ENCODE measurements at regions not wholly inside any gene's neighbourhood (a gene's known extent, or its start where the extent isn't known, plus 50 kb on each side); places are given as distances from the start of the nearest gene placed in this dataset.

- no peak for DNase-seq (ENCODE audit: low read depth)
- no peak overlapping the region for H3K4me3 ChIP-seq (ENCODE audit: low read length)
- TF ChIP-seq, protein P1, sequence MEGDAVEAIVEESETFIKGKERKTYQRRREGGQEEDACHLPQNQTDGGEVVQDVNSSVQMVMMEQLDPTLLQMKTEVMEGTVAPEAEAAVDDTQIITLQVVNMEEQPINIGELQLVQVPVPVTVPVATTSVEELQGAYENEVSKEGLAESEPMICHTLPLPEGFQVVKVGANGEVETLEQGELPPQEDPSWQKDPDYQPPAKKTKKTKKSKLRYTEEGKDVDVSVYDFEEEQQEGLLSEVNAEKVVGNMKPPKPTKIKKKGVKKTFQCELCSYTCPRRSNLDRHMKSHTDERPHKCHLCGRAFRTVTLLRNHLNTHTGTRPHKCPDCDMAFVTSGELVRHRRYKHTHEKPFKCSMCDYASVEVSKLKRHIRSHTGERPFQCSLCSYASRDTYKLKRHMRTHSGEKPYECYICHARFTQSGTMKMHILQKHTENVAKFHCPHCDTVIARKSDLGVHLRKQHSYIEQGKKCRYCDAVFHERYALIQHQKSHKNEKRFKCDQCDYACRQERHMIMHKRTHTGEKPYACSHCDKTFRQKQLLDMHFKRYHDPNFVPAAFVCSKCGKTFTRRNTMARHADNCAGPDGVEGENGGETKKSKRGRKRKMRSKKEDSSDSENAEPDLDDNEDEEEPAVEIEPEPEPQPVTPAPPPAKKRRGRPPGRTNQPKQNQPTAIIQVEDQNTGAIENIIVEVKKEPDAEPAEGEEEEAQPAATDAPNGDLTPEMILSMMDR (conservative IDR thresholded peaks at IDR 0.05; ENCODE audit: low read length), result no peak
Measured at GRCh38 chr13:67775359-67775758, 545.2 kb upstream of the PCDH9 start.

DNA sequence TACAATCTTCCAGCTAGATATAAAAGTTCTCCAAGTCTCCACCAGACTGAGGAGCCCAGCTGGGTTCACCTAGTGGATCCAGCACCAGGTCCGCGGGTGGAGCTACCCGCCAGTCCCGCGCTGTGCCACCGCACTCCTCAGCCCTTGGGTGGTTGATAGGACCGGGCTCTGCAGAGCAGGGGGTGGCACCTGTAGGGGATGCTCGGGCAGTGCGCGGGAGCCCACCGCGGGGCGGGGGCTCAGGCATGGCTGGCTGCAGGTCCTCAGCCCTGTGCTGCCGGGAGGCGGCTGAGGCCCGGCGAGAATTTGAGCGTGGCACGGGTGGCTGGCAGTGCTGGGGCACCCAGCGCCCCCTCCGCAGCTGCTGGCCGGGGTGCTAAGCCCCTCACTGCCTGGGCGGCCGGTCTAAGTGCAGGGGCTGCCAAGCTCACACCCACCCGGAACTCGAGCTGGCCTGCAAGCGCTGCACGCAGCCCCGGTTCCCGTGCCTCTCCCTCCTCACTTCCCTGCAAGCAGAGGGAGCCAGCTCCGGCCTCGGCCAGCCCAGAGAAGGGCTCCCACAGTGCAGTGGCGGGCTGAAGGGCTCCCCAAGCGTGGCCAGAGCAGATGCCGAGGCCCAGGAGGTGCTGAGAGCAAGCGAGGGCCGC is 542.8 kb upstream of the PCDH9 start:
- no peak overlapping the region for H3K4me3 ChIP-seq (ENCODE audit: low read length)
- DNase-seq (ENCODE audit: low read depth), result no peak
- TF ChIP-seq, protein P1 (conservative IDR thresholded peaks at IDR 0.05; ENCODE audit: low read length), result no peak

GRCh38 chr13:67771106-67771505 is 541.0 kb upstream of the PCDH9 start:
- DNase-seq (ENCODE audit: low read depth), result no peak
- TF ChIP-seq, protein P1 (conservative IDR thresholded peaks at IDR 0.05; ENCODE audit: low read length), result no peak
- no peak overlapping the region for H3K4me3 ChIP-seq (ENCODE audit: low read length)

GRCh38 chr13:67769987-67770341 is 539.8 kb upstream of the PCDH9 start:
- H3K4me3 ChIP-seq (ENCODE audit: low read length), result no peak overlapping the region
- TF ChIP-seq, protein P1 (conservative IDR thresholded peaks at IDR 0.05; ENCODE audit: low read length), result no peak
- DNase-seq (ENCODE audit: low read depth), result no peak

DNA sequence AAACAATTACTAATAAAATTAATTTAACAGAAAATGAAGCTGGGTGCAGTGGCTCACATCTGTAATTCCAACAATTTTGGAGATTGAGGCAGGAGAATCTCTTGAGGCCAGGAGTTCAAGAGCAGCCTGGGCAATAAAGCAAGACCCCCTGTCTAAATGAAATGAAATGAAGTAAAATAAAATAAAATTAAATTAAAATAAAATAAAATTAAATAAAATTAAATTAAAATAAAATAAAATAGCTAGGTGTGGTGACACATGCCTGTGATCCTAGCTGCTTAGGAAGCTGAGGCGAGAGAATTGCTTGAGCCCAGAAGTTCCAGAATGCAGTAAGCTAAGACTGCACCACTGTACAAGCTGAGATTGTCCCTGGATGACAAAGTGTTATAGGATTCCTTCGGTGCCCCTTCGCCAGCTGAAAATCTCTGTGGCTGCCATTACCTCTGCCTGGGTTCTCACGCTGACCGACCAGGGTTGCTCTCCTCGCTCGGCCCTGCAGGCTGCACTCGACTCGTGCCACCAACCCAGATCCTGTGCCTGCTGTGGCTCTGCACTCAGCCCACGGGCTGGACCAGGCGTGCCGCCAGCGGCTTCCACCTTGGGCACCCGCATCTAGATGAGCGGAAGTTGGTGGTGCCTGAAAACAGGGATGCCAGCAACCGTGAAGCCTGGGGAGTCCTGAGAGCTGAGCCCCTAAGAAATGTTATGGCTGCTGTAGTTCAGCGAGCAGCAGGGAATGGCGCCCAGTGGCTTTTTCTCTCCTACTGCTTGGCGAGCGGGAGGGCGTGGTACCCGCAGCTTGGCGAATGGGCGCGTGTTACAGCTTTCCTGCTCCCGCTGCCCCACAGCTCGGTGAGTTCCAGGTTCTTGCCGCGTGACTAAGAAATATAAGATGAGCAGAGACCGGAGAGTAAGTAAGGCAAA is 539.2 kb upstream of the PCDH9 start:
- TF ChIP-seq, protein P1 (conservative IDR thresholded peaks at IDR 0.05; ENCODE audit: low read length), result no peak
- H3K4me3 ChIP-seq (ENCODE audit: low read length), result no peak overlapping the region
- no peak for DNase-seq (ENCODE audit: low read depth)

- no peak for DNase-seq (ENCODE audit: low read depth)
- TF ChIP-seq, protein P1 (conservative IDR thresholded peaks at IDR 0.05; ENCODE audit: low read length), result no peak
Measured at GRCh38 chr13:67763984-67764383, 533.8 kb upstream of the PCDH9 start.

DNA sequence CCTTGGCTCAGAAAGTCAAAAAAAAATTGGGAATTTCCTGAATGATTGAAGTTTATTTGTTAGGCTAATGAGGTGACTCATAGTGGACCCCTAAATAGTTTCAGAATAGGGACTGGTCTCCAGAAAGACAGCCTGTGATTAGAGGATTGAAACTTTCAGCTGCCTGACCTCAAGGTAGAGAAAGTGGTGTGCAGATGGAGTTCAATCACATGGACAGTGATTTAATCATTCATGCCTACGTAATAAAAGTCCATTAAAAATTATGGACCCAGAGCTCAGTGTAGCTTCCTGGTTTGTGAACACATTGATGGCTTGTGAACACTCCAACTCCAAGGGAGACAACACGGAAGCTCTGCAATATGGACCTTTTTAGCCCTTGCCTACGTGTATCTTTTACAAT is 533.2 kb upstream of the PCDH9 start:
- DNase-seq (ENCODE audit: low read depth), result no peak
- TF ChIP-seq, protein P1 (conservative IDR thresholded peaks at IDR 0.05; ENCODE audit: low read length), result no peak
- H3K4me3 ChIP-seq (ENCODE audit: low read length), result no peak overlapping the region

More at GRCh38 chr13:67763984-67764383, 533.8 kb upstream of the PCDH9 start:
- H3K4me3 ChIP-seq (ENCODE audit: low read length), result no peak overlapping the region

Data from AG10803 (cell line).